ENCODE measurements at regions not wholly inside any gene's neighbourhood (a gene's known extent, or its start where the extent isn't known, plus 50 kb on each side); places are given as distances from the start of the nearest gene placed in this dataset.

- ChIA-PET CTCF (no interaction called here), POLR2A (no interaction called here)
- no peak for TF ChIP-seq FOXM1 (IDR thresholded peaks at IDR 0.05; ENCODE audit: borderline replicate concordance)
- TF ChIP-seq BHLHE40 (IDR thresholded peaks at IDR 0.05; ENCODE audit: borderline replicate concordance): no peak
- no peak for TF ChIP-seq FOXK2 (IDR thresholded peaks at IDR 0.05)
- no peak for DNase-seq (ENCODE audit: extremely low spot score)
Observed at GRCh38 chr12:111207761-111208160, 161.1 kb downstream of the PHETA1 start.

DNA sequence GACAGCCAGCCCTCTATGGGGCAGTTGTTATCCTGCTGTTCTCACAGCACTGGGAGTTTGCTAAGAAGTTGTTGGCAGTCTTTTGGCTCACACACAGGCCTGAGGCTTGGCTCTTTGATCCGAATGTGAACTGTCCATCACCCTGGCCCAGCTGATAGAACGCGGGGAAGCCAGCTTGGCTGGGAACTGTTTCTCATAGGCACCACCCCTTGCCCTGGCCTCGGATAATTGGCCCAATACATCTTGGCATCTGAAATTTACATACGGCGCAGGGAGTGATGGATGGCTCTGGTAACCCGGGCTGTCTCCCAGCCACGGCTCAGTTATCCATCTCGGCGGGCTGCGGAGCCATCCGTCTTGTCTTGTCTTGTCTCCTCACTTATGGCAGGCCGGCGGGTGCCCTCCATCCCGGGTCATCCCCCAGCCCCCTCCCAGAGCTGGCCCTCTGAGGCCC lies 164.1 kb downstream of the PHETA1 start:
- CTCF ChIA-PET: no interaction called here

DNA sequence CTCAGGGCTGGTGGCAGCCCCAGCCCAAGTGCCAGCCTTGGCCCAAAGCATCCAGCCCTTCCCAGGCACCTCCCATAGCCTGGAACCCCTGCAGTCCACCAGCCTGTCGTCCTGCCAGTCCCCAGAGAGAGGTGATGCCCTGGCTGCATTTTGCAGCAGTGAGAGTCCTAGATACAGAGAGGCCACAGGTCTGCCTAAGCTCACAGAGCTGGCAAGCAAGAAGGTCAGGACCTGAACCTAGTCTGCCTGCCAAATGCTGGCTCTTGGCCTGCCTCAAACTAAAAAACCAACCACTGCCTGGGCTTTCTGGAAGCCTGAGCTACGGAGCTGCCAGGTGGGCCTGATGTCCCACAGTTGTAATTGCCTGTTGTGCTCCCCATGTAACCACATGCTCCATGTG lies 164.9 kb downstream of the PHETA1 start:
- TF ChIP-seq FOXM1 (IDR thresholded peaks at IDR 0.05; ENCODE audit: borderline replicate concordance): no peak
- no peak for TF ChIP-seq HDGF (IDR thresholded peaks at IDR 0.05; ENCODE audit: borderline replicate concordance)
- no peak for TF ChIP-seq LEF1 (IDR thresholded peaks at IDR 0.05; ENCODE audit: borderline replicate concordance)
- no peak for TF ChIP-seq FOXK2 (IDR thresholded peaks at IDR 0.05)
- DNase-seq (ENCODE audit: extremely low spot score): no peak
- POLR2A ChIA-PET: no interaction called here
- CTCF ChIA-PET: no interaction called here

More for the DNA sequence above, 164.1 kb downstream of the PHETA1 start:
- POLR2A ChIA-PET: no interaction called here
- TF ChIP-seq BHLHE40 (IDR thresholded peaks at IDR 0.05; ENCODE audit: borderline replicate concordance): no peak
- no peak for TF ChIP-seq TARDBP (IDR thresholded peaks at IDR 0.05)
- TF ChIP-seq L3MBTL2 (conservative IDR thresholded peaks at IDR 0.05): no peak
- no peak for TF ChIP-seq LEF1 (IDR thresholded peaks at IDR 0.05; ENCODE audit: borderline replicate concordance)
- DNase-seq (ENCODE audit: extremely low spot score): no peak

DNA sequence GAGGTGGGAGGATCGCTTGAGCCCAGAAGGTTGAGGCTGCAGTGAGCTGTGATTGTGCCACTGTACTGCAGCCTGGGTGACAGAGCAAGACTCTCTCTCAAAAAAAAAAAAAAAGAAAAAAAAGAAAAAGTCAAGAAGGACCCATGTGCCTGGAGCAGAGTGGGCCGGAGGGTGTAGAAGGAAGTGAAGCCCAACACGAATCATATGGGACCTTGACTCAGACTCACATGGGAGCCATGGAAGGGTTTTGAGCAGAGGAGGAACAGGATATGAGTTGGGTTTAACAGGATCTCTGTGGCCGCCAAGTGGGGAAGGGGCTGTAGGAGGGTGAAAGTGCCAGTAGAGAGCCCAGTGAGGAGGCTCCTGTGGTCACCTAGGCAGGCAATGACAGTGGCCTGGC lies 165.4 kb downstream of the PHETA1 start:
- CTCF ChIA-PET: no interaction called here
- POLR2A ChIA-PET: no interaction called here
- DNase-seq (ENCODE audit: extremely low spot score): no peak
- TF ChIP-seq NFRKB (IDR thresholded peaks at IDR 0.05) (no peak), FOXM1 (IDR thresholded peaks at IDR 0.05; ENCODE audit: borderline replicate concordance) (no peak), BHLHE40 (IDR thresholded peaks at IDR 0.05; ENCODE audit: borderline replicate concordance) (no peak), SP1 (IDR thresholded peaks at IDR 0.05) (no peak), HDGF (IDR thresholded peaks at IDR 0.05; ENCODE audit: borderline replicate concordance) (no peak), TARDBP (IDR thresholded peaks at IDR 0.05) (no peak)
- TF ChIP-seq, protein P1, sequence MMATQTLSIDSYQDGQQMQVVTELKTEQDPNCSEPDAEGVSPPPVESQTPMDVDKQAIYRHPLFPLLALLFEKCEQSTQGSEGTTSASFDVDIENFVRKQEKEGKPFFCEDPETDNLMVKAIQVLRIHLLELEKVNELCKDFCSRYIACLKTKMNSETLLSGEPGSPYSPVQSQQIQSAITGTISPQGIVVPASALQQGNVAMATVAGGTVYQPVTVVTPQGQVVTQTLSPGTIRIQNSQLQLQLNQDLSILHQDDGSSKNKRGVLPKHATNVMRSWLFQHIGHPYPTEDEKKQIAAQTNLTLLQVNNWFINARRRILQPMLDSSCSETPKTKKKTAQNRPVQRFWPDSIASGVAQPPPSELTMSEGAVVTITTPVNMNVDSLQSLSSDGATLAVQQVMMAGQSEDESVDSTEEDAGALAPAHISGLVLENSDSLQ (IDR thresholded peaks at IDR 0.05): no peak

- ChIA-PET CTCF (no interaction called here), POLR2A (no interaction called here)
- TF ChIP-seq ELF4 (IDR thresholded peaks at IDR 0.05): no peak
- no peak for TF ChIP-seq TARDBP (IDR thresholded peaks at IDR 0.05)
- TF ChIP-seq SP1 (IDR thresholded peaks at IDR 0.05): no peak
- TF ChIP-seq, protein P1 (IDR thresholded peaks at IDR 0.05): no peak
- TF ChIP-seq L3MBTL2 (conservative IDR thresholded peaks at IDR 0.05): no peak
- TF ChIP-seq HDGF (IDR thresholded peaks at IDR 0.05; ENCODE audit: borderline replicate concordance): no peak
- TF ChIP-seq FOXK2 (IDR thresholded peaks at IDR 0.05): no peak
- TF ChIP-seq SUZ12 (IDR thresholded peaks at IDR 0.05): no peak
- TF ChIP-seq ZNF384 (IDR thresholded peaks at IDR 0.05): no peak
- no peak for TF ChIP-seq FOXM1 (IDR thresholded peaks at IDR 0.05; ENCODE audit: borderline replicate concordance)
- TF ChIP-seq LEF1 (IDR thresholded peaks at IDR 0.05; ENCODE audit: borderline replicate concordance): no peak
- DNase-seq (ENCODE audit: extremely low spot score): no peak
Observed at GRCh38 chr12:111202237-111202915, 166.5 kb downstream of the PHETA1 start.

DNA sequence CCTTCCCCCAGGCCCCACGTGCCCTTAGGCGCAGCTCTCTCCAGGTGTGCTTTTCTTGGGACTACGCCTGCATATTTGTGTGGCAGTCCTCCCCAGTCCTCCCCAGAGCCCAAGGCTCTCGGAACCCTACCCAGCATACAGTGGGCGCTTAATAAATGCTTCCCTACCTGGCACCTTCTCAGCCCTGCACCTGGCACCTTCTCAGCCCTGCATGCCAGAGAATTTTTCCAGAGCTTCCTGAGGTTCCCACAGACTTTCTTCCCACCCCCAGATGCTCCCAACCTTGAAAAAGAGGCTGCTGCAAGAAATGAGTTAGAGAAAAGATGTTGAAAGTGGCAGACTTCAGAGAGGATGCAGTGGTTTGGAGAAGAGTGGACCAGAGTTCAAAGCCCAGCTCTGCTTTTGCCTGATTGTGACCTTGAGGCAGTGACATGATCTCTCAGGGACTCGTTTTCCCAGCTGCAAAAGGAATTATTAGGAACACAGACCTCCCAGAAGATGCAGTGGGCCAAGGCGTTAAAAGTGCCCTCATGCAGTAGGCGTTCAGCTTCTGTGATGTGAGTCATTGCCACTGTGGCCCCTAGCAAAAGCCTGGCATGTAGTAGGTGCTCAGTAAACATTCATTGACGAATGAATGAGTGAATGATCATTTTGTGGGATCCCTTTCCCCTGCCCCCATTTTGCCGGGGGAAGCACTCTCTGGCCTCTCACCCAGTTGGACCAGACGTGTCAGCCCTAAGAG lies 167.2 kb downstream of the PHETA1 start:
- ChIA-PET CTCF (no interaction called here), POLR2A (no interaction called here)
- TF ChIP-seq ZNF384 (IDR thresholded peaks at IDR 0.05) (no peak), FOXK2 (IDR thresholded peaks at IDR 0.05) (no peak), FOXA1 (IDR thresholded peaks at IDR 0.05) (no peak), TARDBP (IDR thresholded peaks at IDR 0.05) (no peak), CTBP1 (IDR thresholded peaks at IDR 0.05; ENCODE audit: borderline replicate concordance) (no peak), HDGF (IDR thresholded peaks at IDR 0.05; ENCODE audit: borderline replicate concordance) (no peak), FOXM1 (IDR thresholded peaks at IDR 0.05; ENCODE audit: borderline replicate concordance) (no peak), NFRKB (IDR thresholded peaks at IDR 0.05) (no peak), SUZ12 (IDR thresholded peaks at IDR 0.05) (no peak), L3MBTL2 (conservative IDR thresholded peaks at IDR 0.05) (no peak), LEF1 (IDR thresholded peaks at IDR 0.05; ENCODE audit: borderline replicate concordance) (no peak), ELF4 (IDR thresholded peaks at IDR 0.05) (no peak), ARNT (IDR thresholded peaks at IDR 0.05) (no peak), SP1 (IDR thresholded peaks at IDR 0.05) (no peak), BHLHE40 (IDR thresholded peaks at IDR 0.05; ENCODE audit: borderline replicate concordance) (no peak)
- TF ChIP-seq, protein P1 (IDR thresholded peaks at IDR 0.05): no peak

More for the DNA sequence above, 167.2 kb downstream of the PHETA1 start:
- no peak for DNase-seq (ENCODE audit: extremely low spot score)
